ENCODE measurements at regions not wholly inside any gene's neighbourhood (a gene's known extent, or its start where the extent isn't known, plus 50 kb on each side); places are given as distances from the start of the nearest gene placed in this dataset.

DNA sequence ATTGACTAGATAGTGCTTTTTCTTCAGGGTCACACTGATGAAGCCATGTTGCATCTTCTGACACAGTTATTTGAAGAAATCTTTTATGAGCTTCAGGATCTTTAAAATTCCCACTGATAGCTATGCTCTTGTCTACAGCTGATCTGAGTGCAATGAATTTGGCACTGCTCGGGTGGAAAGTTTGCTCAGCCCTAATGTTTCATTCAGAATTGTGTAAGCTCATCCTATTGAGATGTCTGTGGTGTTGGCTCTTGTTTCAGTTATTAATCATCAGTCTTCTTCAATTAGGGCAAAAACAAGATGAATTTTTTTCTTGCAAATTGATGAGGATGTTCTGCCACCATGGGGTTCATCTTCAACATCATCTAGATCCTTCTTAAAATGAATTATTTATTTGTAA lies 1387.0 kb upstream of the RAG2 start:
- Histone ChIP-seq H3K4me1 (ENCODE audit: insufficient read depth, low read length, poor library complexity, severe bottlenecking) (no peaks in the 10 kb centered on the region), H3K27ac (ENCODE audit: low read depth, low read length, poor library complexity, severe bottlenecking) (no peak overlapping the region), H3K79me2 (ENCODE audit: insufficient read depth, low read depth, low read length) (no peaks in the 10 kb centered on the region), H2AFZ (ENCODE audit: low read length) (no peak overlapping the region), H3K4me3 (ENCODE audit: low read depth, low read length, poor library complexity, severe bottlenecking) (no peak overlapping the region), H3K9me3 (ENCODE audit: low read length) (no peaks in the 10 kb centered on the region), H4K20me1 (ENCODE audit: insufficient read depth, low read length) (no peaks in the 10 kb centered on the region), H3K36me3 (ENCODE audit: insufficient read depth, low read length) (no peaks in the 10 kb centered on the region), H3K4me2 (ENCODE audit: low read length) (no peak overlapping the region), H3K9me2 (ENCODE audit: insufficient read depth, low read length) (no peaks in the 10 kb centered on the region)
- intact Hi-C loops (cut with micrococcal nuclease; ENCODE audit: unreplicated experiment) = no loop called here
- no peak for TF ChIP-seq EZH2phosphoT487 (IDR thresholded peaks at IDR 0.05; ENCODE audit: borderline replicate concordance, low read depth, low read length)
- TF ChIP-seq, protein P1, sequence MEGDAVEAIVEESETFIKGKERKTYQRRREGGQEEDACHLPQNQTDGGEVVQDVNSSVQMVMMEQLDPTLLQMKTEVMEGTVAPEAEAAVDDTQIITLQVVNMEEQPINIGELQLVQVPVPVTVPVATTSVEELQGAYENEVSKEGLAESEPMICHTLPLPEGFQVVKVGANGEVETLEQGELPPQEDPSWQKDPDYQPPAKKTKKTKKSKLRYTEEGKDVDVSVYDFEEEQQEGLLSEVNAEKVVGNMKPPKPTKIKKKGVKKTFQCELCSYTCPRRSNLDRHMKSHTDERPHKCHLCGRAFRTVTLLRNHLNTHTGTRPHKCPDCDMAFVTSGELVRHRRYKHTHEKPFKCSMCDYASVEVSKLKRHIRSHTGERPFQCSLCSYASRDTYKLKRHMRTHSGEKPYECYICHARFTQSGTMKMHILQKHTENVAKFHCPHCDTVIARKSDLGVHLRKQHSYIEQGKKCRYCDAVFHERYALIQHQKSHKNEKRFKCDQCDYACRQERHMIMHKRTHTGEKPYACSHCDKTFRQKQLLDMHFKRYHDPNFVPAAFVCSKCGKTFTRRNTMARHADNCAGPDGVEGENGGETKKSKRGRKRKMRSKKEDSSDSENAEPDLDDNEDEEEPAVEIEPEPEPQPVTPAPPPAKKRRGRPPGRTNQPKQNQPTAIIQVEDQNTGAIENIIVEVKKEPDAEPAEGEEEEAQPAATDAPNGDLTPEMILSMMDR (conservative IDR thresholded peaks at IDR 0.05; ENCODE audit: low read length) = no peak
- ChIA-PET POLR2A (no interaction called here), CTCF (ENCODE audit: unreplicated experiment) (no interaction called here)
- BruUV-seq (replicated peaks) = no TSS peak
- no peak for DNase-seq (ENCODE audit: low spot score)

DNA sequence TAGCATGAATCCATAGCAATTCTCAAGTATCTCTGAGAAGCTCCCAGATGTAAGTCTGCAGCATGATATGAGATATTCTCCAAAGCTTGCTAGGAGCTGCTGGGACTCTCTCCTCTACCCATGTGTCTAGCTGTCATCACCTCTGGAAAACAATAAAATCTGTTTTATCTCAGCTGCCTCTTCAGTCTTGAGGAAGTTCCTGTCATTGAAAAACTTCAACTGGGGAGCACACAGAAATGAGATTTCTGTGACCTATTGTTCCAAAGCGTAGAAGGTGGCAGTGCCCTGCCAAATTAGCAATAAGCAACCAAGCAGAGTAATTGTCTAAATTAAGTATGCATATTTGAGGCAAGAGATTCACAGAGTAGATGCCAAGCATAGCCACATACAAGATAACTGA lies 1380.6 kb upstream of the RAG2 start:
- Histone ChIP-seq H3K9me2 (ENCODE audit: insufficient read depth, low read length) (no peaks in the 10 kb centered on the region), H3K4me1 (ENCODE audit: insufficient read depth, low read length, poor library complexity, severe bottlenecking) (no peaks in the 10 kb centered on the region), H3K4me3 (ENCODE audit: low read depth, low read length, poor library complexity, severe bottlenecking) (no peak overlapping the region), H4K20me1 (ENCODE audit: insufficient read depth, low read length) (no peaks in the 10 kb centered on the region), H3K4me2 (ENCODE audit: low read length) (no peak overlapping the region), H3K36me3 (ENCODE audit: insufficient read depth, low read length) (no peaks in the 10 kb centered on the region), H3K79me2 (ENCODE audit: insufficient read depth, low read depth, low read length) (no peaks in the 10 kb centered on the region), H3K27ac (ENCODE audit: low read depth, low read length, poor library complexity, severe bottlenecking) (no peak overlapping the region), H3K9me3 (ENCODE audit: low read length) (no peaks in the 10 kb centered on the region), H2AFZ (ENCODE audit: low read length) (no peak overlapping the region)
- BruUV-seq (replicated peaks) = no TSS peak
- ChIA-PET POLR2A (interaction anchor here (0.6 kb wide), 1 partner anchor 416 kb away, joined by 3 read pairs; no protein-coding TSS in a partner anchor), CTCF (ENCODE audit: unreplicated experiment) (no interaction called here)
- TF ChIP-seq, protein P1 (conservative IDR thresholded peaks at IDR 0.05; ENCODE audit: low read length) = no peak
- intact Hi-C loops (cut with micrococcal nuclease; ENCODE audit: unreplicated experiment) = no loop called here
- no peak for DNase-seq (ENCODE audit: low spot score)

DNA sequence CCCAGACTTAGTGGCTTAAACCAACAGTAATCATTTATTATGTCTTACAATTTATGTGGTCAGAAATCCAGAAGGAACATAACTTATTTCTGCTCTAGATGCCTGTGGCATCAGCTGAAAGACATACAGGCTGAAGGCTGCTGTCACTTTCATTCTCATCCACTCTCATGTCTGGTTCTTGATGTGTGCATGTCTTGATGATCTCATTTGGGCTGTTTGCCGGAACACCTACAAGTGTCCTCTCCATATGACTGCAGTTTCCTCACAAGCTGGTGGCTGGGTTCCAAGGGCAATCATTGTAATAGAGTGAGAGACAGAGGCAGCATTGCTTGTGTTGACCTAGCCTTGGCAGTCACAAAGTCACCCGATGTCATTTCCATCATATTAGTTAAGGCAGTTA lies 1375.9 kb upstream of the RAG2 start:
- no peak overlapping the region for H3K27ac ChIP-seq (ENCODE audit: low read depth, low read length, poor library complexity, severe bottlenecking)
- H3K4me2 ChIP-seq (ENCODE audit: low read length) = no peak overlapping the region
- ChIA-PET CTCF (ENCODE audit: unreplicated experiment) (no interaction called here), POLR2A (interaction anchor here (0.7 kb wide), 1 partner anchor 360 kb away, joined by 4 read pairs; no protein-coding TSS in a partner anchor)
- H3K4me1 ChIP-seq (ENCODE audit: insufficient read depth, low read length, poor library complexity, severe bottlenecking) = no peaks in the 10 kb centered on the region
- BruUV-seq (replicated peaks) = no TSS peak
- H3K79me2 ChIP-seq (ENCODE audit: insufficient read depth, low read depth, low read length) = no peaks in the 10 kb centered on the region
- H2AFZ ChIP-seq (ENCODE audit: low read length) = no peak overlapping the region
- TF ChIP-seq EZH2phosphoT487 (IDR thresholded peaks at IDR 0.05; ENCODE audit: borderline replicate concordance, low read depth, low read length) = no peak
- TF ChIP-seq, protein P1 (conservative IDR thresholded peaks at IDR 0.05; ENCODE audit: low read length) = no peak
- DNase-seq (ENCODE audit: low spot score) = no peak
- no peaks in the 10 kb centered on the region for H3K9me2 ChIP-seq (ENCODE audit: insufficient read depth, low read length)
- intact Hi-C loops (cut with micrococcal nuclease; ENCODE audit: unreplicated experiment) = no loop called here
- H3K36me3 ChIP-seq (ENCODE audit: insufficient read depth, low read length) = no peaks in the 10 kb centered on the region
- H3K9me3 ChIP-seq (ENCODE audit: low read length) = no peaks in the 10 kb centered on the region
- no peak overlapping the region for H3K4me3 ChIP-seq (ENCODE audit: low read depth, low read length, poor library complexity, severe bottlenecking)
- H4K20me1 ChIP-seq (ENCODE audit: insufficient read depth, low read length) = no peaks in the 10 kb centered on the region

Measured in OCI-LY7 (cell line).